Frontal cortex (tissue), 3 donors: ENCODE measurements at regions not wholly inside any gene's neighbourhood (a gene's known extent, or its start where the extent isn't known, plus 50 kb on each side); places are given as distances from the start of the nearest gene placed in this dataset.

ENCODE experiments used
- DNase-seq, 2 donors: peaks; one replicate each; pipeline ENCODE4 v3.0.0; 2012; ENCODE audit warnings: low spot score in 2 of 2
- FAIRE-seq: peaks from 2 replicates; lab custom pipeline; 2012; peaks lifted over from hg19 to GRCh38; lab: Jason Lieb, UNC
- donor health status: control.
- donor health status: control.
- donor health status: control.

DNA sequence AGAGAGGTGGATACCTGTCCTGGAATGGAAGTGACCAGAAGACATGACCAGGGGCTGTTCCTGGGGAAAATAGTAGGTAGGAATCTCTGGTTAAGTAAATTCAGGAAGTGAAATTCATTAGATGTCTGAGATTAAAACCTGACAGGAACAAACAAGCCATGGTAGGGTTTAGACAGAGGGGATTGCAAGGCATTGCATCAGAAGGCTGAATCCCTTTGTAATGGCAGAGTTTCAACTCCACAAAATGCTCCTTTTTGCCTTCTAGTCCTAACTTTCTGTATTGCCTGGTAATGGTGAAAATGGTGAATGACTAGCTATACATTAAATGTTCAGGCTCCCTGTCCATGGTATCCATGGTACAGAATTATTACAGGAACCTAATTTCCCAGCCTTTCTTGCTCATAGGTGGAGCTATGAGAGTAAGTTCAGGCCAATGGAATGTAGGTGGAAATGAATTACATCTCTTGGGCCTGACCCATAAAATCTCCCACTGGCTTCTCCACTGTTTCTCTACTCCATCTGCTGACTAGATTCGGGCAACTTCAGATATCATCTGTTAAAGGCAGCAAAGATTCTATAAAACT lies 113.4 kb upstream of the CNTLN start:
- DNase-seq (no peak), FAIRE-seq (no peak)

GRCh38 chr9:17019398-17019797 lies 115.4 kb upstream of the CNTLN start:
- FAIRE-seq (no peak), DNase-seq (no peak)

- FAIRE-seq (no peak), DNase-seq (no peak)
Measured at GRCh38 chr9:17018540-17019196, 116.2 kb upstream of the CNTLN start.

GRCh38 chr9:17017931-17018491 lies 116.8 kb upstream of the CNTLN start:
- no peak for FAIRE-seq
- DNase-seq, result no peak

GRCh38 chr9:17013891-17014290 lies 120.9 kb upstream of the CNTLN start:
- DNase-seq (no peak), FAIRE-seq (no peak)

DNA sequence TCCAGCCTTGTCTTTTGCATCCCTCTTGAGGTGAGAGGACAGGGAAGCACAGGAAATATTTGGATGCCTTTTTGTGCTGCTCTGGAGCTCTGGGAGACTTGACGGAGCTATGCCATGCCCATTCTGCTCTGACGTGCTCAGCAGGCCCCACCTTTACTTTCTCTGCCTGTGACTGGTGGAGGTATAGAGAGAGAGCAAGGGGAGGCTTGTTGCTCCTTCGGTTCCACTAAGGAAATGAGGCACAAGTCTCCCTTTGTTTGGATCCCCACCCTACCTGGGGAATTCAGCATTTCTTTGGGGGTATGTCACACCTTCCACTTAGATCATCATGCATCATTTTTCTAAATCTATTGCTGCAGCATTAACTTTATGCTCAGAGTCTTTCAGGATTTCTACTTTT lies 121.8 kb upstream of the CNTLN start:
- no peak for FAIRE-seq
- no peak for DNase-seq

DNA sequence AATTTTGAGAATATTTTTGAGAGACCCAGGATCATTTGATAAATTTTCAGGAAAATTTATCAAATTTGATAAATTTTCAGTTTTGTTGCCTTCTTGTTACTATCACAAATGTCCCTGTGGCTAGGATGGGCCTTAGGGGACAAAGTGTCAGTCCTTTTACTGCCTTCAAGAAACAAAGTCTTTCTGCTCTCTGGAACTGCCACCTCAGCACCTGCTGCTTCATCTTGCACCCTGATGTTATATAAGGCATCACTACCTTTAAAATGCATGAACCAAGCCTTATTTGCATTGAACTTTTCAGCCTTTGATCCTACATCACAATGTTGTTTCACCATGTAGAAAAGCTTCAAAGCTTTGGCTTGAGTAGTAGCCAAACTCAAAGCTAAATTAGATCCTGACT lies 123.0 kb upstream of the CNTLN start:
- FAIRE-seq, result no peak
- DNase-seq, result no peak

GRCh38 chr9:17009071-17009470 lies 125.8 kb upstream of the CNTLN start:
- FAIRE-seq, result no peak

DNA sequence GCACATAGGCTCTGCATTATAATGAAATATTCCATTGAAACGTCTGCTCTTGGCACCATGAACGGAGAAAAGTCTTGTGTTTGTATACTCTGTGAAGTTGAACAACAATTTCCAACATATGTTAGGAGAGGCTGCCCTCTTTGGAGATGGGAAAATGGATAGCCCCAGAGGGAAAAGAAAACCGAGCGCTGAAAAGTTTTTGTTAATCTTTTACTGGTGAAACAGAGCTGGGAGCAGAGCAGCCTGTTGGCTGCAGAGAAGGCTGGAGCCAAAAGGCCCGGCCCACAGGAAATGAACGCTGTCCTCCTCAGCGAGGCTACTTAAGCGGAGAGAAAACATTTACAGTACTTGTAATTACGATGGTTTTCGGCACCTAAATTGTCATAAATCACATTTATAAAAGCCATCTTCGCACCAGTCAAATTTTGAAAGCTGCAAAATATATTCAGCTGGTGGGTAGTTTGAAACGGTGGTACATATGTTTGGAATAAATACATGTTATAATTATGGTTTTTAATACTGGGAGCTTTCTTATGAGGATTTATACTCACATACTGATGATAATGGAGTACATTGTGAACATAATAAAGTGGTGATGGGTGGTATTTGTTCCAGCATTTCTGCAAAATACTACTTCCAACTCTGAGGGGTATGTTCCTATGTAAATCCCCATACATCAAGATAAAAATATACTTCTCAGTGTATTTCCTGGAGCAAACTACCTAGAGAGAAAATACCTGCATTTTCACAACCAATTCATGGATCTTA lies 129.6 kb upstream of the CNTLN start:
- no peak for DNase-seq
- no peak for FAIRE-seq

More at GRCh38 chr9:17009071-17009470, 125.8 kb upstream of the CNTLN start:
- no peak for DNase-seq

GRCh38 chr9:17004500-17004899 lies 130.3 kb upstream of the CNTLN start:
- FAIRE-seq (no peak), DNase-seq (no peak)

DNA sequence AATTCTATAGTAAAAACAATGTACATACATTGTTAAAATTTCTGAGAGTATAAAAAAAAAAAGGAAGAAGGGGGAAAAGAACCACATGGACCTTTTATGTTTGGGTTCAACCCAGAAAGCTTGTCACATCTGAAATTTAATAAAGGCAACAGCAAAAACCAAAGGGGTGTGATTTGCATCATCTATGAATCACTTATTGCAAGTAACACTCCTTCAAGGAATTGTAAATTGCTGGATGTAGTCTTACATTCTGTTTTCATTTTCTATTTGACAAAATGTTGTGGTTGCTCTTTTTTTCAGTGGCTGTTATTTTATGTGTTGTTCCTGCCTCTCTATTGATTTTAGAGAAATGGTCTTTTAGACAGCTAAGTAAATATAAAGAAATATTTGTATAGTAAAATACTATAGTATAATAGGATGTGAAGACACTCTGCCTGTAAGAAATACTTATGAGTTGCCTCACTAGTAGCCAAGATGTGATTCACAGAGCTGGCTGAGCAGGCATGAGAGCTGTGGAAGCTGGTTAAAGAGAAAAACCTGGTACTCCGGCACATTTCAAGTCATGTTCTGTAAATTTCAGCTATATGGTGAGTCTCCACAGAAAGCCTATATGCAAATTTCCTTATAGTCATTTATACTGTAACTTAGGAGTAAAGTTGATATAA lies 131.1 kb upstream of the CNTLN start:
- no peak for FAIRE-seq
- no peak for DNase-seq

DNA sequence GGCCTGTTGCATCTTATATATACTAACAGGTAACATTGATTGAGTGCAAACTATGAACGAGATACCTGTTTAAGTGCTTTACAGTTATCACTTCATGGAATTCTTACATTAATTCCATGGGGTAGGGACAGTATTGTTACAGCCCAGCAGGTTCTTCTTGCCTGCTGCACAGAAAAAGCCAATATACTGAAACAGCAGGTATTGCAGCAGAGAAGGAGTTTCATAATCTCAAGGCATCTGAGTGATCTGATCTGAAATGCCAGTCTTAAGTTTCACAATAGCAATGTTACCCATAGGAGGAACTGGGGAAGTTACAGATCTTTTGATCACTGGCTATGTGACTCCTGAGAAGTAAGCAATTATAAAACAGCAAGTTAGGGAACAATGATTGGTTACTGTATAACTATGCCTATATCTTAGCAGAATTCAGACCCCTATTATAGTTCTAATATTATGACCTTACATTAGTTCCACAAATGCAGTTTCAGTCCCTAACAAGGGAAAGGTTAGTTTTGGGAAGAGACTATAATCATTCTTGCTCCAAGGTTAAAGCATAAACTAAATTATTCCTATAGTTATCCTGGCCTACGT lies 126.5 kb upstream of the BNC2 start:
- no peak for FAIRE-seq

DNA sequence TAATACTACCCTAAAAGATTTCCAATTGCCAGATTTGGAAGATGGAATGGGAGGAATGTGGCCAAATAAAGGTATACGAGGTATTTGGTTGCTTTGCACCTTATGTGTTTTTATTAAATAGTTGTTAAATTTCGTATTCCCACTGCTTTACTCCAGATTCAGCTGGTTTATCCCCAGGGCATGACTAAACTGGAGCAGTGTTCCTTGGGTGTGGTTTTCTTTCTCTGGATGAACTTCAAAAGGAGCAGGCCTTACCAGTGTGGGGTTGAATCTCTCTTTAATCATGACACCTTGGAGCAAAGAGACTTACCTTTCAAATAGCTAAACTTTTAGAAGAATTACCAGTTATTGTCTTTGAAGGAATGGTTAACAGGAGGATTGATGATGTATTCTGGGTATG lies 121.7 kb upstream of the BNC2 start:
- FAIRE-seq (no peak), DNase-seq (no peak)

More for the DNA sequence above, 126.5 kb upstream of the BNC2 start:
- DNase-seq, result no peak

DNA sequence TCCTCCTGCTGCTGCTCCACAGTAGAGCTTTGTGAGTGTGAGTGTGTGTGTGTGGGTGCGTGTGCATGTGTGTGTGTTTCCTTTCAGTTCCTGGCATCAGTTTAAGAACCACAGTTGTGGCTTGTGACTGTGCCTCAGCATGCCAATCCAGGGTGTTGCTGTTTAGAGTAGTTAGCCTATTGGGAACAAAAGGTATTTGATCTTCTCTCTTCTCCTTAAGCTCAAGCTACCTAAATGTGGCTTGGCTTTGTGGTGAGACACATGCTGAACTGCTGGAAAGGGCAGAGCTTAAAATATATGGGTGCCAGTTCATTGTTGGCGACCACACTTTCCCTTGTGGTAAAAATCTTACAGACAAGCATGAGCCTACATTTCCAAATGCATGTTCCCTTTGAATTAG lies 116.6 kb upstream of the BNC2 start:
- no peak for DNase-seq
- FAIRE-seq, result no peak

GRCh38 chr9:16986556-16986955 lies 116.1 kb upstream of the BNC2 start:
- FAIRE-seq, result no peak
- no peak for DNase-seq

DNA sequence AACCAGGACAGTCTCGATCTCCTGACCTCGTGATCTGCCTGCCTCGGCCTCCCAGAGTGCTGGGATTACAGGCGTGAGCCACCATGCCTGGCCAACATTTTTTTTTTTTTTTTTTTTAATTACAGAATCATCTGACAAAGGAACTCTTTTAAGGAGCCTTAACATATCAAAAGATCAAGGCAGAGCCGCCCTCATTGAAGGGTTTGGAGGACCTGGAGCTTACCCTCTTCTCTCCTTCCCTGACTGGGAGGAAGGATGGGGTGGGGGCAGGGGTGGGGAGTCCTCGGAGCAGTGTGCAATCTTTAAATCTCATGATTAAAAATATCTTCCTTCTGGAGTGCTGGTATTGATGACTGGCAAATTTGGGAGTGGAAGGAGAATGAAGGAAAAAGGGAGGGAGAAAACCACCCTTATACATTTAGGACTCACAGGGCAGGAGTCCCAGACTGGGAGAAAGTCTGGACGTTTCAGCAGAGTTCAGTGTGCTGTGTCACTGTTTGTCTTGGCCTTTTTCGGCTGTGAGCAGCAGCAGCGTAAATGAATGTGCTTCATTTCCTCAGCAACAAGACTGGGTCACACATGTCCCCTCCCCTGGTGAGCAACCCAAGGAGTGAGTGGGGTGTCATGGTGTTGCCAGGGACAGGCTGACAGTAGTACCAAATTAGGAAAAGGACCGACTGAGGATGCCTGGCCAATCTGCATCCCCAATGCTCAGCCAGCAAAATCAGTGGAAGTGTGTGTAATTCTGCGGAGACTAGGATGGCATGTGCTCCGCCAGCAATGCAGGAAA lies 115.3 kb upstream of the BNC2 start:
- DNase-seq, result no peak
- FAIRE-seq, result no peak

DNA sequence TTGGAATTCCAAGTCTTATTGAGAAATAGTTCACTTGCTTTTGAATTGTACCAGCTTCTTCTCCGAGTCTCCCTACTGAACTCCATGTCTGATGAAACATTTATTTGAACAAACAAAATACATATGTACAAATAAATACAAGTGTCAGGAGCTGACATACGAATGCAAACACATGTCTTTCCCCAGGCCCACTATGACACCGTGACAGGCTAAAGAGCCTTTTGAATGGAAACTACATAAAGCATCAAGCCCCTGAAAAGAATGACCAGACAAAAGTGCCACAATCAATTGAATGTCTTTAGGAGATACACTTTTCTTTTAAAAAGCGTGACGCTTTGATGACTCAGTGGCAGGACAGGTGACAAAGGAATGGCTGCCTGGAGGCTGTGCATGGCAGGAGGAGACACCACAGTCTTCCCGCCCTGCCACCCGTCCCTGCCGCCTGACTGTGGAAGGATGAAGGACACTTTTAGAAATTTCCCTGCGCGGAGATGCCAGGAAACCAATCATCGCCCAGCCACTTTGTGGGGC lies 112.4 kb upstream of the BNC2 start:
- FAIRE-seq, result no peak

DNA sequence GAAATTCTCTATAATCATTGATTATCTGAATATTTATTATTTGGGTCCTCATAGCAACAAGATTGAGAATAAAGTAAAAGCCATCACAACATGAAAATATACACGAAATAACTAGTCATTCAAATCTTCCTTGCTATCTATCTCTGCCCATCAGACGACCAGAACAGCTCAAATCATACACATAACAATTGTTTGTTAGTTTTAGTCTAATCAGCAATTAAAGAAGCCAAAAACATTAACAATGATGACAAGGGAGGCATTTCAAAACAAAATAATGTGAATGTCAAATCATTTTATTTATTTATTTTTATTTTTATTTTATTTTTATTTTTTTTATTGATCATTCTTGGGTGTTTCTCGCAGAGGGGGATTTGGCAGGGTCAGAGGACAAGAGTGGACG lies 106.0 kb upstream of the BNC2 start:
- DNase-seq (no peak), FAIRE-seq (no peak)

More for the DNA sequence above, 112.4 kb upstream of the BNC2 start:
- no peak for DNase-seq

GRCh38 chr9:16974436-16974835 lies 104.0 kb upstream of the BNC2 start:
- DNase-seq (no peak), FAIRE-seq (no peak)
